Esophagus muscularis mucosa (tissue), 4 donors: ENCODE measurements at regions not wholly inside any gene's neighbourhood (a gene's known extent, or its start where the extent isn't known, plus 50 kb on each side); places are given as distances from the start of the nearest gene placed in this dataset.

ENCODE experiments used
- DNase-seq: peaks from one replicate; pipeline ENCODE4 v3.0.0-alpha.2; 2017; ENCODE audit errors: extremely low spot score
- H3K27ac ChIP-seq, 4 donors: fragments of 200-600 bp; sonication (generic); replicated peaks in 1 of 4; 1 replicate in 3 of 4; 2 replicates in 1 of 4; pipeline ENCODE4 v1.5.1; 2016 to 2019; ENCODE audit warnings: mild to moderate bottlenecking in 1 of 4
- H3K27me3 ChIP-seq, 4 donors: fragments of 200-600 bp; sonication (generic); one replicate each; pipeline versions ENCODE4 v1.5.1 to v1.6.0; 2016 to 2019
- H3K36me3 ChIP-seq, 4 donors: fragments of 200-600 bp; sonication (generic); one replicate each; pipeline ENCODE4 v1.5.1; 2016 to 2019
- H3K4me1 ChIP-seq, 4 donors: fragments of 200-600 bp; sonication (generic); one replicate each; pipeline ENCODE4 v1.5.1; 2016 to 2019
- H3K4me3 ChIP-seq, 4 donors: fragments of 200-600 bp; sonication (generic); 1 replicate in 2 of 4; 2 replicates in 2 of 4; pipeline ENCODE4 v1.5.1; 2016 to 2019; ENCODE audit warnings: mild to moderate bottlenecking in 4 of 4, moderate library complexity in 1 of 4
- H3K9me3 ChIP-seq, 4 donors: fragments of 200-600 bp; sonication (generic); 1 replicate in 3 of 4; 2 replicates in 1 of 4; pipeline ENCODE4 v1.5.1; 2016 to 2019
- CTCF ChIP-seq, 3 experiments: fragments of 200-600 bp in 2 of 3; fragments of 450-650 bp in 1 of 3; sonication (generic) in 2 of 3; IDR thresholded peaks; one replicate each; pipeline ENCODE4 v1.5.1; 2017 to 2019; ENCODE audit warnings: antibody characterized with exemption in 3 of 3, mild to moderate bottlenecking in 2 of 3, moderate library complexity in 1 of 3
- EP300 ChIP-seq: sonication (generic); formaldehyde crosslinking; IDR thresholded peaks from one replicate; pipeline ENCODE4 v1.6.1; 2017; ENCODE audit warnings: antibody characterized with exemption
- POLR2A ChIP-seq: fragments of 450-650 bp; IDR thresholded peaks from one replicate; pipeline ENCODE4 v1.6.1; 2017; ENCODE audit warnings: antibody characterized with exemption, moderate library complexity, mild to moderate bottlenecking, low read depth
- POLR2AphosphoS5 ChIP-seq, 2 donors: sonication (generic); formaldehyde crosslinking; IDR thresholded peaks; one replicate each; pipeline ENCODE4 v1.6.1; 2017; ENCODE audit warnings: antibody characterized with exemption in 2 of 2
- WGBS: methylation state at CpG from one replicate; pipeline ENCODE4 v1.1.5; 2018; 5-methylcytosine and 5-hydroxymethylcytosine counted together
- intact Hi-C: fragments of 100-400 bp; cut with DNase I; formaldehyde crosslinking; loops from one replicate; pipeline ENCODE4 v1.15.1; 2023

DNA sequence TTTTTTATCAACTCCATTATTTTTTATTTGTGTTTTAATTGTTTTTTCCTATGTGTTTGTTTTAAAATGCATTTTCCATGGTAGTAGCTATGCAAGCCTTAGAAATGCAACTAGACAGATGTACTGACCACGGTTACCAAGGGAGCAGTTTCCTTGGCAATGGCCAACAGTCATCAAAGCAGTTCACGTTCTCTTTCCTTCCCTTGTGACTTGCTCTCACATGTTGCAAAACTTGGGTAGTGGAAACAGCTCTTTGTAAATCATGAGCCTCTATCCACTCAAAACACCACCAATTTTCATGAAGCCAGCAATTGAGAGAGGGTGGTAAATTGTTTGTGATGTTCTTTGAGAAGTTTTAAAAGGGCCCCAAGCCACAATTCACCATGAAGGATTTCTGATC, 499.4 kb upstream of the MDFIC2 start:
- Histone ChIP-seq H3K27me3 (no peaks in the 10 kb centered on the region), H3K4me3 (no peak overlapping the region), H3K4me1 (peaks cover 0 to 9% (median 0%) of the 10 kb centered on the region in 4 donors), H3K36me3 (no peaks in the 10 kb centered on the region), H3K9me3 (peaks cover 0 to 7% (median 0%) of the 10 kb centered on the region in 4 donors), H3K27ac (no peak overlapping the region)
- no peak for TF ChIP-seq POLR2AphosphoS5 (IDR thresholded peaks at IDR 0.05)
- no peak for TF ChIP-seq CTCF (IDR thresholded peaks at IDR 0.05)
- no peak for TF ChIP-seq POLR2A
- no peak for TF ChIP-seq EP300
- intact Hi-C loops, result no loop called here
- DNase-seq, result no peak
- WGBS, result 27% methylated on average over 2 of the region's 2 CpGs

GRCh38 chr3:70808881-70809280, 496.4 kb upstream of the MDFIC2 start:
- Histone ChIP-seq H3K36me3 (no peaks in the 10 kb centered on the region), H3K27me3 (no peaks in the 10 kb centered on the region), H3K27ac (no peak overlapping the region), H3K4me3 (no peak overlapping the region), H3K4me1 (peaks cover 4 to 33% (median 18%) of the 10 kb centered on the region in 4 donors), H3K9me3 (no peaks in the 10 kb centered on the region)
- TF ChIP-seq CTCF (IDR thresholded peaks at IDR 0.05) (no peak), POLR2AphosphoS5 (IDR thresholded peaks at IDR 0.05) (no peak), POLR2A (no peak)
- DNase-seq, result no peak
- 100% methylated on average over 1 of the region's 1 CpG for WGBS
- intact Hi-C loops, result no loop called here

GRCh38 chr3:70806556-70806955, 494.1 kb upstream of the MDFIC2 start:
- no peak overlapping the region for H3K27ac ChIP-seq
- H3K4me1 ChIP-seq, result peaks cover 4 to 30% (median 19%) of the 10 kb centered on the region in 4 donors
- H3K27me3 ChIP-seq, result no peaks in the 10 kb centered on the region
- TF ChIP-seq POLR2A (no peak), EP300 (no peak), CTCF (IDR thresholded peaks at IDR 0.05) (no peak), POLR2AphosphoS5 (IDR thresholded peaks at IDR 0.05) (no peak)
- H3K4me3 ChIP-seq, result no peak overlapping the region
- no peak for DNase-seq
- 88% methylated on average over 7 of the region's 7 CpGs for WGBS
- intact Hi-C loops, result no loop called here
- no peaks in the 10 kb centered on the region for H3K9me3 ChIP-seq
- H3K36me3 ChIP-seq, result no peaks in the 10 kb centered on the region

DNA sequence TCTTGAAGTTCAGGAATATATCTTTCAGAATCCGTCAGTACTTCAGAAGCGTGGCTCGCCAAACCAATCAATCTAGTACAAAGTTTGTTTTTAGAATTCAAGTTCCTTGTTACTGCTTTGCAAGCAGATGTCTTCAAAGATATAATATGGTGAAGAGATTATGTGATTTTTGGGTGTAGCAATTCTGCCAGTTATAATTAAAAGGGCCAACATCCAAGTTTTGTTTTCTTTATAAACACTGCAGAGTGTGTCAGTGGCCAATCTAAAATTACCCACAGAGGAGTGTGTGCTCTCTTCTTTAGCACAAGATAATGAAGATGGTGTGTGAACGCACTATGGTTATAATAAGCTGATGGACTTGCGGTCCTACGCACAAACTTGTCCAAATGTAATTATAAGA, 493.6 kb upstream of the MDFIC2 start:
- H3K4me1 ChIP-seq, result peaks cover 4 to 28% (median 19%) of the 10 kb centered on the region in 4 donors
- H3K27me3 ChIP-seq, result no peaks in the 10 kb centered on the region
- TF ChIP-seq EP300 (no peak), POLR2AphosphoS5 (IDR thresholded peaks at IDR 0.05) (no peak), POLR2A (no peak)
- no peak overlapping the region for H3K4me3 ChIP-seq
- WGBS, result 85% methylated on average over 6 of the region's 6 CpGs
- no peaks in the 10 kb centered on the region for H3K36me3 ChIP-seq
- no peak for DNase-seq
- intact Hi-C loops, result no loop called here
- H3K27ac ChIP-seq, result no peak overlapping the region
- H3K9me3 ChIP-seq, result no peaks in the 10 kb centered on the region

DNA sequence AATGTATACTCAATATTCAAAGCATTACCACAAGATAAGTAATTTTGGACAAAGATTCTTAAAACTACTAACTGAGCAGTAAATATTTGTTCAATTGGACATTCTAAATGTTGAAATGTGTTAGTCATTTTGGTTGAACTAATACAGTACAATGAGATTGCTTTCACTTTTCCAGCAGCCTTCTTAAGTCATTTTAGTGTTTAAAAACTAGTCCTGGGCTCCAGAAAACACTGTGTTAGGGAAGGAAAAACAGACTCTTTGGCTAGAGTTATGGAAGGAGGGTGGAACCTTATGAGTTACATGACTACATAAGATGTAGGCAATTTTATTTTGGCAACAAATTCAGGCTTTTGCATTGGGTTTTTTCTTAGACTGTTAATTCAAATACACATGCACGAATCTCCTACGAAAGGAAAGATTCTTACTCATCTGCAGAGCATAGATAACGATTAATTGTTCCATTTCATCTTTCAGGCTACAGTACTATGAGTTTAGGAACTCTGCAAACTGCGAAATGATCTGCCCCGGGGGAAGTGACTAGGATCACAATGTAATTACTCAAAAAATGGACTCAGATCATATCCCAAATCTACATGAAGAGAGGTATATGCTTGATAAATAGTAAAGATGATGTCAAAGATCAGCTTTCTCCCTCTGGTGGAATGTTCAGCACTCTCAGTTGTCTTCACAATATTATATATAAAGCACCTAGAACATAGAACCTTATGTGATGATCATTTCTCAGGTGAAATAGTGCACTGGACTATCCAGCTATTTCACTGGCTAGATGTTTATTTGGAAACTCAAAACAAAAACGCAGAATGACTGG, 492.8 kb upstream of the MDFIC2 start:
- intact Hi-C loops, result no loop called here

More for the DNA sequence above, 492.8 kb upstream of the MDFIC2 start:
- Histone ChIP-seq H3K27me3 (no peaks in the 10 kb centered on the region), H3K4me3 (peak overlapping the region in 2 of 4 donors; percentile 27 to 40), H3K4me1 (peaks cover 4 to 28% (median 19%) of the 10 kb centered on the region in 4 donors), H3K27ac (peak overlapping the region in 2 of 4 donors; percentile 16 to 34), H3K36me3 (no peaks in the 10 kb centered on the region), H3K9me3 (no peaks in the 10 kb centered on the region)
- no peak for TF ChIP-seq POLR2AphosphoS5 (IDR thresholded peaks at IDR 0.05)
- TF ChIP-seq POLR2A, result no peak
- no peak for TF ChIP-seq EP300
- no peak for TF ChIP-seq CTCF (IDR thresholded peaks at IDR 0.05)
- no peak for DNase-seq
- 71% methylated on average over 6 of the region's 6 CpGs for WGBS
